Stimulated activated CD4-positive, alpha-beta T cell treated with anti-CD3 and anti-CD28 coated beads, Interleukin-4, amount 100 ng/mL, for 24 hours (primary cell): ENCODE measurements at regions not wholly inside any gene's neighbourhood (a gene's known extent, or its start where the extent isn't known, plus 50 kb on each side); places are given as distances from the start of the nearest gene placed in this dataset.
"Not testable (repeated sequence)": the region's sequence is repeated elsewhere in the genome, so short reads cannot be mapped to it uniquely, and the experiment has no call there.

ENCODE experiments used
- DNase-seq: peaks from one replicate; pipeline ENCODE4 v3.0.0-alpha.2; 2020

- DNase-seq, result no peak
These were observed 87.6 kb upstream of the KCNQ5 start for GRCh38 chr6:72534236-72534635.

DNA sequence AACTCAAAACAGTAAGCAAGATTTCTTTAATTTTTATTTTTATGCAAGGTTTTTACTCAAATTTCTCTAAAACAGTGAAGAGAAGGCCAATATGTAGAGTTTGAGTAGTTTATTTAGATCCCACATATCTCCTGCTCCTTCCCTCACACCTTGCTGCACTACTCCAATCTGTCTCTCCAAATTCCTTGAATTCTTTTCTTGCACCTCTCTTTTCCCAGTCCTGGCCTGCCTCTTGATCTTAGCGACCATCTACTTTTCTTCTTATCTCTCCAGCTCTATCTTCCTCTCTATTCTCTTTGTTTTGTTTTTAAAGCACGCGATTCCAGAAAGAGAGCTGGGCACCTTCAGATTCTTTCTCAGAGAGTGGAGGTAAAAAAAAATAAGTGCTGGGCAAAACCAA, 86.7 kb upstream of the KCNQ5 start:
- DNase-seq, result no peak

DNA sequence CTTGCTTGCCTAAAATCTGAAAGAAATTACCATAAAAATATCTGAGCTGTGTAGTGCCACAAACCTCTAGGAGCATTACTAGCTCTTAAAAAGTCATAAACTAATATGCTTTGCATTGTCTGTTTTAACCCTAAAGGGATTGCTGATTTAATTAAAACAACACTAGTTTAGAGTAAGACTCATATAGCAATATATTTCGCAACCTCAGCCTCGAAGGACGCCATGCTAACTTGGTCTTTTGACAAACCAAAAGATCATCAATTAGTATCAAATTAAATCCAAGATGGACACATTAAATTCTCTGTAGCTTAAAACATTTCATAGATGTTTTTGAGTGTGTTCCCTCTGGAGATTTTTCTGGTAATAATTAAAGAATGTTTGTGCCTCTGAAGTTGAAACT, 74.8 kb upstream of the KCNQ5 start:
- no peak for DNase-seq

- DNase-seq, result no peak
These were observed 70.4 kb upstream of the KCNQ5 start for GRCh38 chr6:72551470-72551869.

GRCh38 chr6:72552938-72553337, 68.9 kb upstream of the KCNQ5 start:
- DNase-seq, result no peak

DNA sequence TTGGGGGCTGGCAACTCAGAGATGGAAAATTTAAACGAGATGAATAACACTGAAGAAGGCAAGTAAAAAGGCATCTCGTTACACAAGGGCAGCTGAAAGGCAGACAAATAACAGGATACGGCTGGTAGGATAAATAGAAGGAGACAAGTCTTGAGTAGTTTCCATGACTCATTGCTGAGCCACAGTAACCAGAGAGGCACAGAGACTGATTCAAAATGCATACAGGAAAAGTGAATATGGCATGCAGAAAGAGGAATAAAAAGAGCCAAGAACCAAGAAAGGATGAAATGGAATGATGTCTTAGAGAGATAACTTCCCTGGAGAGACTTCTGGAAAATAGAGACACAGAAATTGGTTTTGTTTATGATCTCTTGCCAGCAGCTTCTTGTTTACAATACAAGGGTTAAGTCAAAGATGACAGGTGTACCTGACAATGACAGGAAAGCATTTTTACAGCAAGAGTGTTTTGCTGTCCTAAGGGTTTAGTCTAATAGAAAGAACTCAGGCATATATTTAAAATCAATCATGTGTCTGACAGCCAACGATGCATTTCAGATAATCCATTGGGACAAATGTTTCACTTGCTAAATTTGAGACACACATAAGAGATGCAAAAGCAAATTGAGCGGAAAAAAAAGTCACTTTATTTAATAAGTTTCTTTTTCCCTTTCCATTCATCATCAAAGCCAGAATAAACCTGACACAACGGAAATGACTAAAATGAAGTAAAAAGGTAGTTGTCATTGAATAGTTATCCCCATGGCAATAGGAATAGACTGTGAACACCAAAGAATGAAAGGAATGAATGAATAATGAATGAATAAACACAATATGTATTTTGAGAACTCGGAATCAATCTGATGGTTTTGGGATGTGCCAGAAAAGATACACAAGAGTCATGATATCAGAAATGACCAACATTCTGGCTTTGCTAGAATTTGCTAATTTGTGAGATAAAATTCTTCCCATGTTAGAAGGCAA, 68.0 kb upstream of the KCNQ5 start:
- DNase-seq, result no peak

DNA sequence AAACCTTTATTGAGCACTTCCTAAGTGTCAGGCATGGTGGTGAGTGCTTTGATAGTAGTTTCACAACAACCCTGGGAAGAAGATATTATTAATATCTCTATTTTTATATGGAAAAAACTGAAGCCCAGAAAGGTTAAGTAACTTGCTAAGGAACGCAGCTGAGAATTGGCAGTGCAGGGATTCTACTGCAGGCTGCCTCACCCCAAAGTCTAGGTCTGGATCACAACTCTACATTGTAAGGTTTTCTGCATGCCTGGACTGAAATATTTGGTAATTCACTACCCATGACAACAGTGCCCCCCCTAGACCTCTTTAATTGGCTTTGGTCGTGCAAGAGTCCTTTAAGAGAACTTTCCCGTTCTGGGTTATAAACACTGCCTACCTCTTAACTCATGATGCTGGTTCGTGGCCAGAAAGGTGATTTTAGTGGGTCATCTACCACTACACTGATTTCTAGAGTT, 67.1 kb upstream of the KCNQ5 start:
- DNase-seq, result no peak

- DNase-seq, result no peak
These were observed 62.8 kb upstream of the KCNQ5 start for GRCh38 chr6:72559067-72559466.

DNA sequence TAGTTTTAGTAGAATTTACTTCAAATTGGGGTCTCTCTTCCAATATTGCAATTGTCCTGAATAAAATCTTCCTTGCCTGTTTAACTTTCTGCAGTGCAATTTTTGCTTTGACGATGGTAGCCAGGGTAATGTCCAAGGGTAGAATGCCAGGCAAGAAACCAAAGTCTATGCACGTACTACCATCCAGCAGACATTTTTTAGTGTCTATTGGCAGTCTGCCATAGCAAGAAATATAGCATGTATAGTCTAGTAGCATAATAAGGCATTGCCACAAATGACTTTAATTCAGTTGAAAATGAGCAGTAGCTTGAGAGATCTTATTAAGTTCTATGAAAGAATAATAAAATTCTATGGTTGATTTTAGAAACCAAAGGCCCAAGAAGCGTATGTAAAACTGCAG, 62.3 kb upstream of the KCNQ5 start:
- no peak for DNase-seq

- no peak for DNase-seq
These were observed 60.9 kb upstream of the KCNQ5 start for GRCh38 chr6:72560721-72561593.

DNA sequence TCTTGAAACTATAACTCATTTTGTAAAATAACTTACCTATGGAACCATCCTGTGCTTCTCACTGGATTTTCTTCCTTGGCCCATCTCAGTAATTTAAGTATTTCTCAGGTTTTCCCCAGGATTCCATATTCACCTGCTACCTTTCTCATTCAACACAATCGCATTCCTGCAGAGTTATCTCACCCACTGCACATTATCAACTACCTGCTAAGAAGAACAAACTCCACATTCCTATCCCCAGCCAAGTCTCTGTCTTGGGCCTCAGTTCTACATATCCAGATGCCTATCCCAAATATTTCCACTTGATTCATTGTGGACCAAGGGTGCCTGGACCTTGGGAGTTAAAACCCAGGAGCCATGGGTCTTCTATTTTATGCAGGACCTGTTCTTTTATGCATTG, 60.2 kb upstream of the KCNQ5 start:
- DNase-seq, result no peak

DNA sequence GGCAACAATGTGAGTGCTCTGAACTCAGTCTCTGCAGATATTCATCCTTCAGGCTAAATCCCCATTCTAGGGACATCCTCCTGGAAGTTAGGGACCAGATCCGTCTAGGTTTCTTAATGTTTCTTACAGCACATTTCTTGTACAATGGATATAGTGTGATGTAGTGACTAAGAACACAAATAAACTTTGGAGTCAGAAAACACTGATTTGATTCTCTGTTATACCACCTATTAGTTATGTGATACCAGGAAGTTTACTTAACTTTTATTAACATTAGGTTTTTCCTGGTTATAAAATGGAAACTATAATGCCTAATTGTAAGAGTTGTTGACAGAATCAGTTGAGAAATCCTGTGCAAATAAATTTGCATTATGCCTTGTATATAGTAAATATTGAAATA, 57.6 kb upstream of the KCNQ5 start:
- no peak for DNase-seq

DNA sequence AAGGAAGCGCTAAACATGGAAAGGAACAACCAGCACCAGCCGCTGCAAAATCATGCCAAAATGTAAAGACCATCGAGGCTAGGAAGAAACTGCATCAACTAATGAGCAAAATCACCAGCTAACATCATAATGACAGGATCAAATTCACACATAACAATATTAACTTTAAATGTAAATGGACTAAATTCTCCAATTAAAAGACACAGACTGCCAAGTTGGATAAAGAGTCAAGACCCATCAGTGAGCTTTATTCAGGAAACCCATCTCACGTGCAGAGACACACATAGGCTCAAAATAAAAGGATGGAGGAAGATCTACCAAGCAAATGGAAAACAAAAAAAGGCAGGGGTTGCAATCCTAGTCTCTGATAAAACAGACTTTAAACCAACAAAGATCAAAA, 49.9 kb upstream of the KCNQ5 start:
- DNase-seq, result not testable (repeated sequence)
